GM23338 (cell line): ENCODE measurements at regions not wholly inside any gene's neighbourhood (a gene's known extent, or its start where the extent isn't known, plus 50 kb on each side); places are given as distances from the start of the nearest gene placed in this dataset.

ENCODE experiments used
- ATAC-seq: fragments of 200-7000 bp; cut with Tn5 transposase; 3 replicates; pipeline ENCODE4 v1.9.1; 2020
- DNase-seq: peaks from one replicate; pipeline ENCODE4 v3.0.0-alpha.2; 2015; ENCODE audit warnings: low spot score
- H2AFZ ChIP-seq: fragments of 200-600 bp; sonication (generic); 2 replicates; pipeline ENCODE4 v1.8.0; 2016; ENCODE audit warnings: antibody characterized with exemption, mild to moderate bottlenecking, moderate library complexity
- H3F3A ChIP-seq: fragments of 200-600 bp; sonication (generic); replicated peaks from 2 replicates; pipeline ENCODE4 v1.8.0; 2017; ENCODE audit warnings: antibody characterized with exemption, mixed run types, low read depth
- H3K27ac ChIP-seq: fragments of 200-600 bp; sonication (generic); 2 replicates; pipeline ENCODE4 v1.6.1; 2016; ENCODE audit warnings: low read depth
- H3K27me3 ChIP-seq: fragments of 200-600 bp; sonication (generic); 2 replicates; pipeline ENCODE4 v1.8.0; 2016; ENCODE audit warnings: mild to moderate bottlenecking, mixed run types, moderate library complexity; ENCODE audit not compliant: insufficient read depth
- H3K36me3 ChIP-seq: fragments of 200-600 bp; sonication (generic); 2 replicates; pipeline ENCODE4 v1.8.0; 2016; ENCODE audit warnings: mild to moderate bottlenecking; ENCODE audit not compliant: insufficient read depth
- H3K4me1 ChIP-seq: fragments of 200-600 bp; sonication (generic); 2 replicates; pipeline ENCODE4 v1.8.0; 2016; ENCODE audit warnings: mild to moderate bottlenecking, moderate library complexity; ENCODE audit not compliant: insufficient read depth
- H3K4me2 ChIP-seq: fragments of 200-600 bp; sonication (generic); 2 replicates; pipeline ENCODE4 v1.7.1; 2017; ENCODE audit warnings: mixed run types
- H3K4me3 ChIP-seq: fragments of 200-600 bp; sonication (generic); 2 replicates; pipeline ENCODE4 v1.6.1; 2016; ENCODE audit warnings: mixed run types
- H3K79me2 ChIP-seq: fragments of 200-600 bp; sonication (generic); replicated peaks from 2 replicates; pipeline ENCODE4 v1.8.0; 2017; ENCODE audit warnings: mild to moderate bottlenecking; ENCODE audit not compliant: insufficient read depth
- H3K9me2 ChIP-seq: fragments of 200-600 bp; sonication (generic); 2 replicates; pipeline ENCODE4 v1.8.0; 2017; ENCODE audit not compliant: insufficient read depth
- H4K20me1 ChIP-seq: fragments of 200-600 bp; sonication (generic); replicated peaks from 2 replicates; pipeline ENCODE4 v1.8.0; 2017; ENCODE audit warnings: mild to moderate bottlenecking; ENCODE audit not compliant: insufficient read depth
- H3K27ac Mint-ChIP-seq: 2 replicates; pipeline ENCODE4 v1.8.0; 2020; ENCODE audit warnings: inconsistent platforms, mild to moderate bottlenecking, moderate library complexity, mixed read lengths
- H3K27me3 Mint-ChIP-seq: 3 replicates; pipeline ENCODE4 v1.8.0; 2022; ENCODE audit warnings: low read depth, mild to moderate bottlenecking, moderate library complexity, mixed read lengths, inconsistent platforms; ENCODE audit not compliant: insufficient read depth, poor library complexity
- H3K36me3 Mint-ChIP-seq: 3 replicates; pipeline ENCODE4 v1.8.0; 2021; ENCODE audit warnings: low read depth, mild to moderate bottlenecking, inconsistent platforms, moderate library complexity, mixed read lengths
- H3K4me1 Mint-ChIP-seq: 3 replicates; pipeline ENCODE4 v1.8.0; 2020; ENCODE audit warnings: mild to moderate bottlenecking, inconsistent platforms, mixed read lengths
- H3K4me3 Mint-ChIP-seq: 3 replicates; pipeline ENCODE4 v1.8.0; 2021; ENCODE audit warnings: moderate library complexity, mild to moderate bottlenecking, inconsistent platforms, mixed read lengths
- H3K9me3 Mint-ChIP-seq: 3 replicates; pipeline ENCODE4 v1.8.0; 2020; ENCODE audit warnings: moderate library complexity, mild to moderate bottlenecking, inconsistent platforms, mixed read lengths
- CREB1 ChIP-seq: fragments of 250-450 bp; sonication (Bioruptor Pico); IDR thresholded peaks from 2 replicates; pipeline ENCODE4 v1.5.0; 2020; ENCODE audit warnings: low read depth, mild to moderate bottlenecking, moderate library complexity
- EZH2 ChIP-seq: fragments of 200-600 bp; sonication (generic); IDR thresholded peaks from one replicate; pipeline ENCODE4 v1.8.0; 2017; ENCODE audit warnings: antibody characterized with exemption, mild to moderate bottlenecking, low read depth; ENCODE audit not compliant: unreplicated experiment
- EZH2phosphoT487 ChIP-seq: fragments of 200-600 bp; sonication (generic); IDR thresholded peaks from one replicate; pipeline ENCODE4 v1.8.1; 2018; ENCODE audit warnings: antibody characterized with exemption; ENCODE audit not compliant: unreplicated experiment
- JUNB ChIP-seq: IDR thresholded peaks from one replicate; pipeline ENCODE4 v1.6.1; 2016; ENCODE audit warnings: antibody characterized with exemption; ENCODE audit not compliant: unreplicated experiment
- NANOG ChIP-seq: IDR thresholded peaks from 2 replicates; pipeline ENCODE4 v1.6.1; 2016; ENCODE audit warnings: antibody characterized with exemption, borderline replicate concordance
- POLR2AphosphoS5 ChIP-seq: IDR thresholded peaks from 2 replicates; pipeline ENCODE4 v1.6.1; 2016; ENCODE audit warnings: antibody characterized with exemption, low read depth
- STAT1 ChIP-seq: IDR thresholded peaks from one replicate; pipeline ENCODE4 v1.6.1; 2016; ENCODE audit warnings: antibody characterized with exemption; ENCODE audit not compliant: unreplicated experiment
- ZNF114 ChIP-seq: fragments of 250-450 bp; sonication (Bioruptor Pico); IDR thresholded peaks from 2 replicates; pipeline ENCODE4 v1.5.0; 2020; ENCODE audit warnings: mild to moderate bottlenecking, moderate library complexity
- ZNF331 ChIP-seq: fragments of 250-450 bp; sonication (Bioruptor Pico); IDR thresholded peaks from 2 replicates; pipeline ENCODE4 v1.5.0; 2020; ENCODE audit warnings: low read depth, mild to moderate bottlenecking, moderate library complexity
- TF ChIP-seq, protein P1 (sequence below): fragments of 250-450 bp; sonication (Bioruptor Pico); IDR thresholded peaks from 2 replicates; pipeline ENCODE4 v1.5.0; 2020; ENCODE audit warnings: mild to moderate bottlenecking, moderate library complexity
- TF ChIP-seq, protein P2 (sequence below), 2 experiments: fragments of 200-600 bp in 1 of 2; sonication (generic) in 1 of 2; conservative IDR thresholded peaks; 2 replicates each; pipeline versions ENCODE4 v1.5.1 to v1.6.1; 2016 to 2017; ENCODE audit warnings: antibody characterized with exemption in 2 of 2, low read depth in 2 of 2, mild to moderate bottlenecking in 2 of 2, moderate library complexity in 1 of 2
- TF ChIP-seq, protein P3 (sequence below): IDR thresholded peaks from one replicate; pipeline ENCODE4 v1.6.1; 2018; ENCODE audit warnings: antibody characterized with exemption; ENCODE audit not compliant: unreplicated experiment
- TF ChIP-seq, protein P4 (sequence below): IDR thresholded peaks from 2 replicates; pipeline ENCODE4 v1.6.1; 2016; ENCODE audit warnings: antibody characterized with exemption

DNA sequence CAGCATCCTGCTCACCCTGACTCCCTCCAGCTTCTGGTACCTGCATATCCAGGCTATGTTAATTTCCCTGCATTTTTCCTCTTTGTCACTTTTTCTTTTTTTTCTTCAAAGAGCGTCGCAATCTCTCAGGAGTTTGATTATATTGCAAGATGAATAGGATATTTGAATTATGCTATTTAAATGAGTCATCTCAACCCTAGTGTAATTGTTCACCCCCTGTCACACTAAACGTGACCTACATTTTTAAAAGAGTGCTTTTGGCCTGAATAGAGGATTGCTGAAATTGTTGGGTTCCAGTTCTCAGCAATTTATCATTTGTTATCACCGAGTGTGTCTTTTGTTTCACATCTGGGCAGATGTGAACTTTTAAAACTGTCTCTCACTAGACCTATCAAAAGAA is 294.7 kb downstream of the SOX2 start:
- DNase-seq (no peak), ATAC-seq (no peak)
- Histone ChIP-seq H3K4me2 (no peak overlapping the region), H3F3A (no peaks in the 10 kb centered on the region), H3K79me2 (no peaks in the 10 kb centered on the region), H4K20me1 (no peaks in the 10 kb centered on the region), H3K4me3 (no peak overlapping the region), H3K9me2 (peaks cover 15% of the 10 kb centered on the region), H3K4me1 (peaks cover 11% of the 10 kb centered on the region; the same call in 1 of the 2 replicates), H3K27me3 (no peaks in the 10 kb centered on the region), H2AFZ (no peak overlapping the region), H3K27ac (no peak overlapping the region), H3K36me3 (no peaks in the 10 kb centered on the region)
- Mint-ChIP-seq H3K4me3 (no peak overlapping the region), H3K27ac (no peak overlapping the region), H3K4me1 (peaks cover 26% of the 10 kb centered on the region), H3K9me3 (no peaks in the 10 kb centered on the region), H3K27me3 (peaks cover 3% of the 10 kb centered on the region), H3K36me3 (no peaks in the 10 kb centered on the region)
- TF ChIP-seq CREB1 (CRISPR knock-in tag) = no peak
- TF ChIP-seq ZNF331 (CRISPR knock-in tag) = no peak
- TF ChIP-seq, protein P1, sequence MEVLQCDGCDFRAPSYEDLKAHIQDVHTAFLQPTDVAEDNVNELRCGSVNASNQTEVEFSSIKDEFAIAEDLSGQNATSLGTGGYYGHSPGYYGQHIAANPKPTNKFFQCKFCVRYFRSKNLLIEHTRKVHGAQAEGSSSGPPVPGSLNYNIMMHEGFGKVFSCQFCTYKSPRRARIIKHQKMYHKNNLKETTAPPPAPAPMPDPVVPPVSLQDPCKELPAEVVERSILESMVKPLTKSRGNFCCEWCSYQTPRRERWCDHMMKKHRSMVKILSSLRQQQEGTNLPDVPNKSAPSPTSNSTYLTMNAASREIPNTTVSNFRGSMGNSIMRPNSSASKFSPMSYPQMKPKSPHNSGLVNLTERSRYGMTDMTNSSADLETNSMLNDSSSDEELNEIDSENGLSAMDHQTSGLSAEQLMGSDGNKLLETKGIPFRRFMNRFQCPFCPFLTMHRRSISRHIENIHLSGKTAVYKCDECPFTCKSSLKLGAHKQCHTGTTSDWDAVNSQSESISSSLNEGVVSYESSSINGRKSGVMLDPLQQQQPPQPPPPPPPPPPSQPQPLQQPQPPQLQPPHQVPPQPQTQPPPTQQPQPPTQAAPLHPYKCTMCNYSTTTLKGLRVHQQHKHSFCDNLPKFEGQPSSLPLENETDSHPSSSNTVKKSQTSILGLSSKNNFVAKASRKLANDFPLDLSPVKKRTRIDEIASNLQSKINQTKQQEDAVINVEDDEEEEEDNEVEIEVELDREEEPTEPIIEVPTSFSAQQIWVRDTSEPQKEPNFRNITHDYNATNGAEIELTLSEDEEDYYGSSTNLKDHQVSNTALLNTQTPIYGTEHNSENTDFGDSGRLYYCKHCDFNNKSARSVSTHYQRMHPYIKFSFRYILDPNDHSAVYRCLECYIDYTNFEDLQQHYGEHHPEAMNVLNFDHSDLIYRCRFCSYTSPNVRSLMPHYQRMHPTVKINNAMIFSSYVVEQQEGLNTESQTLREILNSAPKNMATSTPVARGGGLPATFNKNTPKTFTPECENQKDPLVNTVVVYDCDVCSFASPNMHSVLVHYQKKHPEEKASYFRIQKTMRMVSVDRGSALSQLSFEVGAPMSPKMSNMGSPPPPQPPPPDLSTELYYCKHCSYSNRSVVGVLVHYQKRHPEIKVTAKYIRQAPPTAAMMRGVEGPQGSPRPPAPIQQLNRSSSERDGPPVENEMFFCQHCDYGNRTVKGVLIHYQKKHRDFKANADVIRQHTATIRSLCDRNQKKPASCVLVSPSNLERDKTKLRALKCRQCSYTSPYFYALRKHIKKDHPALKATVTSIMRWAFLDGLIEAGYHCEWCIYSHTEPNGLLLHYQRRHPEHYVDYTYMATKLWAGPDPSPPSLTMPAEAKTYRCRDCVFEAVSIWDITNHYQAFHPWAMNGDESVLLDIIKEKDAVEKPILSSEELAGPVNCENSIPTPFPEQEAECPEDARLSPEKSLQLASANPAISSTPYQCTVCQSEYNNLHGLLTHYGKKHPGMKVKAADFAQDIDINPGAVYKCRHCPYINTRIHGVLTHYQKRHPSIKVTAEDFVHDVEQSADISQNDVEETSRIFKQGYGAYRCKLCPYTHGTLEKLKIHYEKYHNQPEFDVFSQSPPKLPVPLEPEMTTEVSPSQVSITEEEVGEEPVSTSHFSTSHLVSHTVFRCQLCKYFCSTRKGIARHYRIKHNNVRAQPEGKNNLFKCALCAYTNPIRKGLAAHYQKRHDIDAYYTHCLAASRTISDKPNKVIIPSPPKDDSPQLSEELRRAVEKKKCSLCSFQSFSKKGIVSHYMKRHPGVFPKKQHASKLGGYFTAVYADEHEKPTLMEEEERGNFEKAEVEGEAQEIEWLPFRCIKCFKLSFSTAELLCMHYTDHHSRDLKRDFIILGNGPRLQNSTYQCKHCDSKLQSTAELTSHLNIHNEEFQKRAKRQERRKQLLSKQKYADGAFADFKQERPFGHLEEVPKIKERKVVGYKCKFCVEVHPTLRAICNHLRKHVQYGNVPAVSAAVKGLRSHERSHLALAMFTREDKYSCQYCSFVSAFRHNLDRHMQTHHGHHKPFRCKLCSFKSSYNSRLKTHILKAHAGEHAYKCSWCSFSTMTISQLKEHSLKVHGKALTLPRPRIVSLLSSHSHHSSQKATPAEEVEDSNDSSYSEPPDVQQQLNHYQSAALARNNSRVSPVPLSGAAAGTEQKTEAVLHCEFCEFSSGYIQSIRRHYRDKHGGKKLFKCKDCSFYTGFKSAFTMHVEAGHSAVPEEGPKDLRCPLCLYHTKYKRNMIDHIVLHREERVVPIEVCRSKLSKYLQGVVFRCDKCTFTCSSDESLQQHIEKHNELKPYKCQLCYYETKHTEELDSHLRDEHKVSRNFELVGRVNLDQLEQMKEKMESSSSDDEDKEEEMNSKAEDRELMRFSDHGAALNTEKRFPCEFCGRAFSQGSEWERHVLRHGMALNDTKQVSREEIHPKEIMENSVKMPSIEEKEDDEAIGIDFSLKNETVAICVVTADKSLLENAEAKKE (CRISPR knock-in tag) = no peak
- no peak for TF ChIP-seq POLR2AphosphoS5
- no peak for TF ChIP-seq ZNF114 (CRISPR knock-in tag)
- TF ChIP-seq, protein P2, sequence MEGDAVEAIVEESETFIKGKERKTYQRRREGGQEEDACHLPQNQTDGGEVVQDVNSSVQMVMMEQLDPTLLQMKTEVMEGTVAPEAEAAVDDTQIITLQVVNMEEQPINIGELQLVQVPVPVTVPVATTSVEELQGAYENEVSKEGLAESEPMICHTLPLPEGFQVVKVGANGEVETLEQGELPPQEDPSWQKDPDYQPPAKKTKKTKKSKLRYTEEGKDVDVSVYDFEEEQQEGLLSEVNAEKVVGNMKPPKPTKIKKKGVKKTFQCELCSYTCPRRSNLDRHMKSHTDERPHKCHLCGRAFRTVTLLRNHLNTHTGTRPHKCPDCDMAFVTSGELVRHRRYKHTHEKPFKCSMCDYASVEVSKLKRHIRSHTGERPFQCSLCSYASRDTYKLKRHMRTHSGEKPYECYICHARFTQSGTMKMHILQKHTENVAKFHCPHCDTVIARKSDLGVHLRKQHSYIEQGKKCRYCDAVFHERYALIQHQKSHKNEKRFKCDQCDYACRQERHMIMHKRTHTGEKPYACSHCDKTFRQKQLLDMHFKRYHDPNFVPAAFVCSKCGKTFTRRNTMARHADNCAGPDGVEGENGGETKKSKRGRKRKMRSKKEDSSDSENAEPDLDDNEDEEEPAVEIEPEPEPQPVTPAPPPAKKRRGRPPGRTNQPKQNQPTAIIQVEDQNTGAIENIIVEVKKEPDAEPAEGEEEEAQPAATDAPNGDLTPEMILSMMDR (conservative IDR thresholded peaks at IDR 0.05; ENCODE audit: low read depth in 2 of 2) = no peak
- TF ChIP-seq EZH2phosphoT487 = no peak
- TF ChIP-seq EZH2 = no peak
- TF ChIP-seq, protein P3, sequence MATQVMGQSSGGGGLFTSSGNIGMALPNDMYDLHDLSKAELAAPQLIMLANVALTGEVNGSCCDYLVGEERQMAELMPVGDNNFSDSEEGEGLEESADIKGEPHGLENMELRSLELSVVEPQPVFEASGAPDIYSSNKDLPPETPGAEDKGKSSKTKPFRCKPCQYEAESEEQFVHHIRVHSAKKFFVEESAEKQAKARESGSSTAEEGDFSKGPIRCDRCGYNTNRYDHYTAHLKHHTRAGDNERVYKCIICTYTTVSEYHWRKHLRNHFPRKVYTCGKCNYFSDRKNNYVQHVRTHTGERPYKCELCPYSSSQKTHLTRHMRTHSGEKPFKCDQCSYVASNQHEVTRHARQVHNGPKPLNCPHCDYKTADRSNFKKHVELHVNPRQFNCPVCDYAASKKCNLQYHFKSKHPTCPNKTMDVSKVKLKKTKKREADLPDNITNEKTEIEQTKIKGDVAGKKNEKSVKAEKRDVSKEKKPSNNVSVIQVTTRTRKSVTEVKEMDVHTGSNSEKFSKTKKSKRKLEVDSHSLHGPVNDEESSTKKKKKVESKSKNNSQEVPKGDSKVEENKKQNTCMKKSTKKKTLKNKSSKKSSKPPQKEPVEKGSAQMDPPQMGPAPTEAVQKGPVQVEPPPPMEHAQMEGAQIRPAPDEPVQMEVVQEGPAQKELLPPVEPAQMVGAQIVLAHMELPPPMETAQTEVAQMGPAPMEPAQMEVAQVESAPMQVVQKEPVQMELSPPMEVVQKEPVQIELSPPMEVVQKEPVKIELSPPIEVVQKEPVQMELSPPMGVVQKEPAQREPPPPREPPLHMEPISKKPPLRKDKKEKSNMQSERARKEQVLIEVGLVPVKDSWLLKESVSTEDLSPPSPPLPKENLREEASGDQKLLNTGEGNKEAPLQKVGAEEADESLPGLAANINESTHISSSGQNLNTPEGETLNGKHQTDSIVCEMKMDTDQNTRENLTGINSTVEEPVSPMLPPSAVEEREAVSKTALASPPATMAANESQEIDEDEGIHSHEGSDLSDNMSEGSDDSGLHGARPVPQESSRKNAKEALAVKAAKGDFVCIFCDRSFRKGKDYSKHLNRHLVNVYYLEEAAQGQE = no peak
- TF ChIP-seq NANOG = no peak
- no peak for TF ChIP-seq JUNB
- TF ChIP-seq STAT1 = no peak
- TF ChIP-seq, protein P4, sequence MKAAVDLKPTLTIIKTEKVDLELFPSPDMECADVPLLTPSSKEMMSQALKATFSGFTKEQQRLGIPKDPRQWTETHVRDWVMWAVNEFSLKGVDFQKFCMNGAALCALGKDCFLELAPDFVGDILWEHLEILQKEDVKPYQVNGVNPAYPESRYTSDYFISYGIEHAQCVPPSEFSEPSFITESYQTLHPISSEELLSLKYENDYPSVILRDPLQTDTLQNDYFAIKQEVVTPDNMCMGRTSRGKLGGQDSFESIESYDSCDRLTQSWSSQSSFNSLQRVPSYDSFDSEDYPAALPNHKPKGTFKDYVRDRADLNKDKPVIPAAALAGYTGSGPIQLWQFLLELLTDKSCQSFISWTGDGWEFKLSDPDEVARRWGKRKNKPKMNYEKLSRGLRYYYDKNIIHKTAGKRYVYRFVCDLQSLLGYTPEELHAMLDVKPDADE = no peak
